Neuronal stem cell (in vitro differentiated cells): ENCODE measurements at regions not wholly inside any gene's neighbourhood (a gene's known extent, or its start where the extent isn't known, plus 50 kb on each side); places are given as distances from the start of the nearest gene placed in this dataset.

Source experiments
- DNase-seq: peaks from one replicate; pipeline ENCODE4 v3.0.0-alpha.2; 2013; ENCODE audit warnings: low spot score
- H2AFZ ChIP-seq: one replicate; pipeline ENCODE4 v1.6.1; 2013; ENCODE audit warnings: mild to moderate bottlenecking, low read length, inconsistent platforms
- H2AK5ac ChIP-seq: 2 replicates; pipeline ENCODE4 v1.6.1; 2013; ENCODE audit warnings: low read depth, mild to moderate bottlenecking, inconsistent platforms, low read length, moderate library complexity, mixed read lengths
- H2BK120ac ChIP-seq: 2 replicates; pipeline ENCODE4 v1.6.1; 2013; ENCODE audit warnings: low read depth, mild to moderate bottlenecking, inconsistent platforms, low read length, moderate library complexity, mixed read lengths
- H2BK12ac ChIP-seq: one replicate; pipeline ENCODE4 v1.6.1; 2013; ENCODE audit warnings: low read length, inconsistent platforms
- H2BK15ac ChIP-seq: 2 replicates; pipeline ENCODE4 v1.6.1; 2013; ENCODE audit warnings: mild to moderate bottlenecking, low read length, inconsistent platforms, mixed read lengths
- H2BK5ac ChIP-seq: one replicate; pipeline ENCODE4 v1.6.1; 2013; ENCODE audit warnings: inconsistent platforms, mild to moderate bottlenecking, low read length, moderate library complexity
- H3K14ac ChIP-seq: one replicate; pipeline ENCODE4 v1.6.1; 2013; ENCODE audit warnings: low read length, inconsistent platforms
- H3K18ac ChIP-seq: 2 replicates; pipeline ENCODE4 v1.6.1; 2013; ENCODE audit warnings: low read length, inconsistent platforms
- H3K23ac ChIP-seq: 2 replicates; pipeline ENCODE4 v1.6.1; 2013; ENCODE audit warnings: low read depth, mild to moderate bottlenecking, mixed read lengths, low read length, inconsistent platforms; ENCODE audit not compliant: poor library complexity
- H3K27ac ChIP-seq: replicated peaks from 3 replicates; pipeline ENCODE4 v1.5.1; 2013; ENCODE audit warnings: low read length, inconsistent platforms
- H3K27me3 ChIP-seq, 3 experiments: 2 replicates each; pipeline ENCODE4 v1.6.1; 2013; ENCODE audit warnings: low read length in 3 of 3, mild to moderate bottlenecking in 2 of 3, inconsistent platforms in 1 of 3, low read depth in 1 of 3, mixed read lengths in 1 of 3, moderate library complexity in 1 of 3; ENCODE audit not compliant: control insufficient read depth in 3 of 3, insufficient read depth in 3 of 3
- H3K36me3 ChIP-seq, 2 donors: replicated peaks in 1 of 2; 2 replicates each; pipeline ENCODE4 v1.6.1; 2013; ENCODE audit warnings: low read length in 2 of 2; ENCODE audit not compliant: control insufficient read depth in 2 of 2, insufficient read depth in 2 of 2
- H3K4ac ChIP-seq: 2 replicates; pipeline ENCODE4 v1.6.1; 2013; ENCODE audit warnings: inconsistent platforms, mild to moderate bottlenecking, low read length, moderate library complexity
- H3K4me1 ChIP-seq, 2 donors: 1 replicate in 1 of 2; 2 replicates in 1 of 2; pipeline ENCODE4 v1.6.1; 2013; ENCODE audit warnings: low read length in 2 of 2, low read depth in 1 of 2; ENCODE audit not compliant: control insufficient read depth in 2 of 2, insufficient read depth in 1 of 2
- H3K4me2 ChIP-seq: one replicate; pipeline ENCODE4 v1.6.1; 2013; ENCODE audit warnings: mild to moderate bottlenecking, low read length, inconsistent platforms; ENCODE audit not compliant: insufficient read depth, poor library complexity, severe bottlenecking
- H3K4me3 ChIP-seq, 2 donors: 2 replicates each; pipeline ENCODE4 v1.5.1; 2013; ENCODE audit warnings: low read length in 2 of 2, mild to moderate bottlenecking in 2 of 2, inconsistent platforms in 1 of 2, moderate library complexity in 1 of 2
- H3K79me1 ChIP-seq: one replicate; pipeline ENCODE4 v1.6.1; 2013; ENCODE audit warnings: low read depth, mild to moderate bottlenecking, inconsistent platforms, low read length, moderate library complexity
- H3K9ac ChIP-seq: one replicate; pipeline ENCODE4 v1.6.1; 2013; ENCODE audit warnings: mild to moderate bottlenecking, low read depth, low read length, inconsistent platforms; ENCODE audit not compliant: poor library complexity
- H3K9me3 ChIP-seq, 2 donors: replicated peaks in 1 of 2; 2 replicates each; pipeline versions ENCODE3 to v1.6.1; 2013; ENCODE audit warnings: low read length in 2 of 2, mild to moderate bottlenecking in 2 of 2, inconsistent platforms in 1 of 2, low read depth in 1 of 2, mixed read lengths in 1 of 2, moderate library complexity in 1 of 2; ENCODE audit not compliant: control insufficient read depth in 2 of 2, insufficient read depth in 1 of 2
- H4K8ac ChIP-seq: one replicate; pipeline ENCODE4 v1.6.1; 2013; ENCODE audit warnings: low read depth, mild to moderate bottlenecking, inconsistent platforms, low read length, moderate library complexity
- H4K91ac ChIP-seq: one replicate; pipeline ENCODE4 v1.6.1; 2013; ENCODE audit warnings: low read length, low read depth, mild to moderate bottlenecking, inconsistent platforms; ENCODE audit not compliant: poor library complexity
- WGBS, 2 donors: extraction: QIAGEN DNeasy Blood & Tissue Kit; methylation state at CpG; one replicate each; pipeline ENCODE4 v1.1.7; 2013; ENCODE audit warnings: missing lambda C conversion rate in 2 of 2, mixed read lengths in 1 of 2; ENCODE audit not compliant: insufficient read length in 2 of 2, insufficient replicate concordance in 1 of 2; ENCODE audit errors: extremely low coverage in 2 of 2; 5-methylcytosine and 5-hydroxymethylcytosine counted together

- Histone ChIP-seq H4K91ac (no peak overlapping the region), H3K9ac (no peak overlapping the region), H3K9me3 (peaks cover 0 to 1% of the 10 kb centered on the region in 2 donors), H2BK15ac (no peak overlapping the region), H3K4me2 (no peak overlapping the region), H2BK120ac (no peak overlapping the region), H4K8ac (no peak overlapping the region), H3K14ac (no peak overlapping the region), H3K79me1 (no peaks in the 10 kb centered on the region), H3K4me1 (peaks cover 0 to 1% of the 10 kb centered on the region in 2 donors), H2BK5ac (no peak overlapping the region), H2BK12ac (no peak overlapping the region), H3K27ac (no peak overlapping the region), H3K27me3 (no peaks in the 10 kb centered on the region), H3K36me3 (peaks cover 0 to 2% of the 10 kb centered on the region in 2 donors), H2AFZ (no peak overlapping the region), H3K4me3 (no peak overlapping the region), H3K18ac (no peak overlapping the region), H2AK5ac (no peak overlapping the region), H3K4ac (no peak overlapping the region), H3K23ac (no peak overlapping the region)
- DNase-seq, result peak; percentile 26
- WGBS, 2 donors, result no CpG with 5 or more reads among the region's 3 CpGs
Observed at GRCh38 chr2:34037157-34037556, 438.1 kb upstream of the FAM98A start.

- no peak for DNase-seq
- no peak overlapping the region for H2BK5ac ChIP-seq
- no peaks in the 10 kb centered on the region for H3K27me3 ChIP-seq
- no peak overlapping the region for H3K14ac ChIP-seq
- peaks cover 0 to 2% of the 10 kb centered on the region in 2 donors for H3K4me1 ChIP-seq
- no peak overlapping the region for H3K4me3 ChIP-seq
- no peak overlapping the region for H2BK15ac ChIP-seq
- H4K8ac ChIP-seq, result no peak overlapping the region
- WGBS, 2 donors, result no CpG with 5 or more reads among the region's 1 CpG
- no peak overlapping the region for H2BK12ac ChIP-seq
- no peak overlapping the region for H2AFZ ChIP-seq
- H3K36me3 ChIP-seq, result peaks cover 0 to 2% of the 10 kb centered on the region in 2 donors
- H3K79me1 ChIP-seq, result no peaks in the 10 kb centered on the region
- peaks cover 0 to 1% of the 10 kb centered on the region in 2 donors for H3K9me3 ChIP-seq
- H3K27ac ChIP-seq, result peak overlapping the region; percentile 23
- no peak overlapping the region for H2BK120ac ChIP-seq
- H3K23ac ChIP-seq, result no peak overlapping the region
- no peak overlapping the region for H3K18ac ChIP-seq
- H2AK5ac ChIP-seq, result no peak overlapping the region
- H3K4ac ChIP-seq, result no peak overlapping the region
- no peak overlapping the region for H3K4me2 ChIP-seq
- H4K91ac ChIP-seq, result no peak overlapping the region
- H3K9ac ChIP-seq, result no peak overlapping the region
Observed at GRCh38 chr2:34031097-34031496, 432.0 kb upstream of the FAM98A start.

DNA sequence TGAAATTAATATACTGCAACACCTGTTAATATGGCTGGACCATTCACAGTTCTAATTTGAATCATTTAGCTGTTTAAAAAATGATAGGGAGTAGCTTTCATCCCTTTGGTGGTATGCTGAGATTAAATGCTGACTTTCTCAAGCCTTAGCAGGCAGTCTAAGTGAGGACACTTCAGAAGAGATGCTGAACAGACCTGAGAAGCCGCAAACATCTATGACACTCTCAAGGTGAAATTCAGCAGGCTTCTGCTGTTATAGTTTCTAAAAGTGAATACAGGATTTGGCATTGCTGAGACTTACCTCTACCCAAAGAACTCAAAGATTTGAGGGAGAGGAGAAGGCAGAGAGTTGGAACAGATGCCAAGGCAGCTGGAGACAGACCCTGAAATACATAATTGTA is 431.2 kb upstream of the FAM98A start:
- Histone ChIP-seq H3K4ac (no peak overlapping the region), H3K36me3 (peaks cover 0 to 2% of the 10 kb centered on the region in 2 donors), H3K4me1 (peaks cover 0 to 2% of the 10 kb centered on the region in 2 donors), H2BK15ac (no peak overlapping the region), H3K18ac (no peak overlapping the region), H3K14ac (no peak overlapping the region), H3K4me2 (no peak overlapping the region), H2BK5ac (no peak overlapping the region), H2BK12ac (peak overlapping the region; percentile 34), H3K23ac (no peak overlapping the region), H3K9me3 (peaks cover 0 to 1% of the 10 kb centered on the region in 2 donors), H2BK120ac (no peak overlapping the region), H3K79me1 (no peaks in the 10 kb centered on the region), H3K9ac (no peak overlapping the region), H2AFZ (no peak overlapping the region), H4K8ac (no peak overlapping the region), H3K4me3 (no peak overlapping the region), H3K27ac (no peak overlapping the region), H3K27me3 (no peaks in the 10 kb centered on the region), H2AK5ac (no peak overlapping the region), H4K91ac (no peak overlapping the region)
- DNase-seq, result no peak
- WGBS, 2 donors, result no CpG with 5 or more reads among the region's 1 CpG

DNA sequence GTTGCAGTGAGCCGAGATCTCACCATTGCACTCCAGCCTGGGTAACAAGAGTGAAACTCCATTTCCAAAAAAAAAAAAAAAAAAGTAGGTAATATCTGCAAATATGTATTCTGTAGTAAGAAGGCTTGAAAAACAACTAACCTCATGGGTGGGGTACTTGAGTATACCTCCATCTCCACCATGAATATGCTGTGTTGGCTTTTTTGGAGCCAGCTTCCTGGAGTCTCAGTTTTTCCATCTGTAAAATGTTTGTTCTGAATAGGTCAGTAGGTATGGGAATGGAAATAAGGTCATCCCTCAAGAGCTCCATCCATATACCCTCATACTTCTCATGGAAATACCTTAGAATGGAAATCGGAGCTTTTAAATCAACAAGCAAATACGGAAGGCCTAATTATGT is 430.0 kb upstream of the FAM98A start:
- H3K27ac ChIP-seq, result no peak overlapping the region
- no peak overlapping the region for H2AK5ac ChIP-seq
- no peak overlapping the region for H3K18ac ChIP-seq
- H3K4me3 ChIP-seq, result no peak overlapping the region
- H3K79me1 ChIP-seq, result no peaks in the 10 kb centered on the region
- H2BK15ac ChIP-seq, result no peak overlapping the region
- no CpG with 5 or more reads among the region's 3 CpGs for WGBS, 2 donors
- H3K9ac ChIP-seq, result no peak overlapping the region
- no peaks in the 10 kb centered on the region for H3K27me3 ChIP-seq
- no peak overlapping the region for H2AFZ ChIP-seq
- no peak overlapping the region for H4K8ac ChIP-seq
- DNase-seq, result no peak
- peaks cover 0 to 2% of the 10 kb centered on the region in 2 donors for H3K36me3 ChIP-seq
- no peak overlapping the region for H3K23ac ChIP-seq
- peaks cover 0 to 2% of the 10 kb centered on the region in 2 donors for H3K4me1 ChIP-seq
- no peak overlapping the region for H4K91ac ChIP-seq
- no peak overlapping the region for H3K14ac ChIP-seq
- H2BK5ac ChIP-seq, result no peak overlapping the region
- no peak overlapping the region for H3K4me2 ChIP-seq
- no peak overlapping the region for H3K4ac ChIP-seq
- peaks cover 0 to 1% of the 10 kb centered on the region in 2 donors for H3K9me3 ChIP-seq
- no peak overlapping the region for H2BK120ac ChIP-seq
- H2BK12ac ChIP-seq, result no peak overlapping the region
